ENCODE measurements at regions not wholly inside any gene's neighbourhood (a gene's known extent, or its start where the extent isn't known, plus 50 kb on each side); places are given as distances from the start of the nearest gene placed in this dataset.

- peak overlapping the region; percentile 84 for H2AFZ ChIP-seq (ENCODE audit: low read length)
- TF ChIP-seq EZH2phosphoT487 (IDR thresholded peaks at IDR 0.05; ENCODE audit: borderline replicate concordance, low read depth, low read length) (no peak), CTCF (conservative IDR thresholded peaks at IDR 0.05; ENCODE audit: low read length) (no peak)
- intact Hi-C loops (cut with micrococcal nuclease; ENCODE audit: unreplicated experiment): no loop called here
Measured at GRCh38 chr2:225164401-225165050, 122.3 kb upstream of the DOCK10 start.

GRCh38 chr2:225158360-225158759 is 116.1 kb upstream of the DOCK10 start:
- no TSS peak for BruUV-seq (replicated peaks)
- Histone ChIP-seq H3K4me3 (ENCODE audit: low read depth, low read length, poor library complexity, severe bottlenecking) (no peak overlapping the region), H3K27ac (ENCODE audit: low read depth, low read length, poor library complexity, severe bottlenecking) (no peak overlapping the region), H3K79me2 (ENCODE audit: insufficient read depth, low read depth, low read length) (no peaks in the 10 kb centered on the region), H3K9me2 (ENCODE audit: insufficient read depth, low read length) (no peaks in the 10 kb centered on the region), H3K4me1 (ENCODE audit: insufficient read depth, low read length, poor library complexity, severe bottlenecking) (no peaks in the 10 kb centered on the region), H3K36me3 (ENCODE audit: insufficient read depth, low read length) (no peaks in the 10 kb centered on the region), H4K20me1 (ENCODE audit: insufficient read depth, low read length) (no peaks in the 10 kb centered on the region), H3K4me2 (ENCODE audit: low read length) (no peak overlapping the region), H3K9me3 (ENCODE audit: low read length) (no peaks in the 10 kb centered on the region), H2AFZ (ENCODE audit: low read length) (no peak overlapping the region)
- CTCF ChIA-PET (ENCODE audit: unreplicated experiment): no interaction called here
- no peak for TF ChIP-seq CTCF (conservative IDR thresholded peaks at IDR 0.05; ENCODE audit: low read length)
- no peak for TF ChIP-seq EZH2phosphoT487 (IDR thresholded peaks at IDR 0.05; ENCODE audit: borderline replicate concordance, low read depth, low read length)
- POLR2A ChIA-PET: interaction anchor here (0.7 kb wide), 4 partner anchors 98 to 509 kb away, joined by 3 to 6 read pairs (median 4); no protein-coding TSS in a partner anchor
- DNase-seq (ENCODE audit: low spot score): no peak
- intact Hi-C loops (cut with micrococcal nuclease; ENCODE audit: unreplicated experiment): no loop called here

More at GRCh38 chr2:225164401-225165050, 122.3 kb upstream of the DOCK10 start:
- no peaks in the 10 kb centered on the region for H3K79me2 ChIP-seq (ENCODE audit: insufficient read depth, low read depth, low read length)
- ChIA-PET POLR2A (interaction anchor here (1.0 kb wide), 3 partner anchors 12 to 99 kb away, joined by 3 read pairs; no protein-coding TSS in a partner anchor), CTCF (ENCODE audit: unreplicated experiment) (no interaction called here)
- no peak overlapping the region for H3K4me3 ChIP-seq (ENCODE audit: low read depth, low read length, poor library complexity, severe bottlenecking)
- no peak overlapping the region for H3K27ac ChIP-seq (ENCODE audit: low read depth, low read length, poor library complexity, severe bottlenecking)
- H3K4me1 ChIP-seq (ENCODE audit: insufficient read depth, low read length, poor library complexity, severe bottlenecking): no peaks in the 10 kb centered on the region
- H3K9me2 ChIP-seq (ENCODE audit: insufficient read depth, low read length): no peaks in the 10 kb centered on the region
- peak overlapping the region; percentile 37 for H3K4me2 ChIP-seq (ENCODE audit: low read length)
- no peaks in the 10 kb centered on the region for H3K9me3 ChIP-seq (ENCODE audit: low read length)
- no TSS peak for BruUV-seq (replicated peaks)
- no peaks in the 10 kb centered on the region for H4K20me1 ChIP-seq (ENCODE audit: insufficient read depth, low read length)
- no peaks in the 10 kb centered on the region for H3K36me3 ChIP-seq (ENCODE audit: insufficient read depth, low read length)
- peak; percentile 20 for DNase-seq (ENCODE audit: low spot score)

GRCh38 chr2:225156853-225157451 is 114.7 kb upstream of the DOCK10 start:
- no peaks in the 10 kb centered on the region for H4K20me1 ChIP-seq (ENCODE audit: insufficient read depth, low read length)
- ChIA-PET POLR2A (no interaction called here), CTCF (ENCODE audit: unreplicated experiment) (no interaction called here)
- H2AFZ ChIP-seq (ENCODE audit: low read length): no peak overlapping the region
- no peaks in the 10 kb centered on the region for H3K9me2 ChIP-seq (ENCODE audit: insufficient read depth, low read length)
- H3K27ac ChIP-seq (ENCODE audit: low read depth, low read length, poor library complexity, severe bottlenecking): no peak overlapping the region
- no peaks in the 10 kb centered on the region for H3K36me3 ChIP-seq (ENCODE audit: insufficient read depth, low read length)
- no peak for TF ChIP-seq EZH2phosphoT487 (IDR thresholded peaks at IDR 0.05; ENCODE audit: borderline replicate concordance, low read depth, low read length)
- TF ChIP-seq CTCF (conservative IDR thresholded peaks at IDR 0.05; ENCODE audit: low read length): no peak
- no peaks in the 10 kb centered on the region for H3K9me3 ChIP-seq (ENCODE audit: low read length)
- no TSS peak for BruUV-seq (replicated peaks)
- no peak overlapping the region for H3K4me3 ChIP-seq (ENCODE audit: low read depth, low read length, poor library complexity, severe bottlenecking)
- intact Hi-C loops (cut with micrococcal nuclease; ENCODE audit: unreplicated experiment): no loop called here
- DNase-seq (ENCODE audit: low spot score): no peak
- H3K79me2 ChIP-seq (ENCODE audit: insufficient read depth, low read depth, low read length): no peaks in the 10 kb centered on the region
- H3K4me1 ChIP-seq (ENCODE audit: insufficient read depth, low read length, poor library complexity, severe bottlenecking): no peaks in the 10 kb centered on the region
- H3K4me2 ChIP-seq (ENCODE audit: low read length): no peak overlapping the region

Data from OCI-LY7 (cell line).